ENCODE measurements at regions not wholly inside any gene's neighbourhood (a gene's known extent, or its start where the extent isn't known, plus 50 kb on each side); places are given as distances from the start of the nearest gene placed in this dataset.

GRCh38 chr6:141734071-141734840 is 398.5 kb upstream of the GJE1 start:
- no peaks in the 10 kb centered on the region for H3K36me3 Mint-ChIP-seq (ENCODE audit: insufficient read depth, unreplicated experiment)
- H3K27ac Mint-ChIP-seq (ENCODE audit: low read depth, unreplicated experiment) = no peak overlapping the region
- TF ChIP-seq CTCF (IDR thresholded peaks at IDR 0.05; ENCODE audit: unreplicated experiment) = no peak
- H3K4me1 Mint-ChIP-seq (ENCODE audit: insufficient read depth, unreplicated experiment) = no peaks in the 10 kb centered on the region
- H3K4me3 Mint-ChIP-seq (ENCODE audit: unreplicated experiment) = no peak overlapping the region
- intact Hi-C loops (cut with micrococcal nuclease) = no loop called here
- no peak for DNase-seq (ENCODE audit: unreplicated experiment)
- H3K27me3 Mint-ChIP-seq (ENCODE audit: insufficient read depth, unreplicated experiment) = peaks cover 17% of the 10 kb centered on the region
- CTCF ChIA-PET = interaction anchor here (1.1 kb wide), 1 partner anchor 453 kb away, joined by 3 read pairs; no protein-coding TSS in a partner anchor
- no TSS peak for BruUV-seq (replicated peaks)
- POLR2A ChIA-PET = no interaction called here
- no peaks in the 10 kb centered on the region for H3K9me3 Mint-ChIP-seq (ENCODE audit: unreplicated experiment)

- H3K27me3 Mint-ChIP-seq (ENCODE audit: insufficient read depth, unreplicated experiment) = peaks cover 20% of the 10 kb centered on the region
- H3K4me3 Mint-ChIP-seq (ENCODE audit: unreplicated experiment) = no peak overlapping the region
- CTCF ChIA-PET = no interaction called here
- TF ChIP-seq CTCF (IDR thresholded peaks at IDR 0.05; ENCODE audit: unreplicated experiment) = no peak
- BruUV-seq (replicated peaks) = no TSS peak
- POLR2A ChIA-PET = no interaction called here
- no peak for DNase-seq (ENCODE audit: unreplicated experiment)
- no peaks in the 10 kb centered on the region for H3K9me3 Mint-ChIP-seq (ENCODE audit: unreplicated experiment)
- H3K4me1 Mint-ChIP-seq (ENCODE audit: insufficient read depth, unreplicated experiment) = peaks cover 11% of the 10 kb centered on the region
- intact Hi-C loops (cut with micrococcal nuclease) = no loop called here
- no peak overlapping the region for H3K27ac Mint-ChIP-seq (ENCODE audit: low read depth, unreplicated experiment)
- no peaks in the 10 kb centered on the region for H3K36me3 Mint-ChIP-seq (ENCODE audit: insufficient read depth, unreplicated experiment)
Observed at GRCh38 chr6:141729146-141729545, 403.6 kb upstream of the GJE1 start.

GRCh38 chr6:141728330-141728729 is 404.4 kb upstream of the GJE1 start:
- peaks cover 13% of the 10 kb centered on the region for H3K27me3 Mint-ChIP-seq (ENCODE audit: insufficient read depth, unreplicated experiment)
- peaks cover 11% of the 10 kb centered on the region for H3K4me1 Mint-ChIP-seq (ENCODE audit: insufficient read depth, unreplicated experiment)
- ChIA-PET POLR2A (no interaction called here), CTCF (no interaction called here)
- no peaks in the 10 kb centered on the region for H3K9me3 Mint-ChIP-seq (ENCODE audit: unreplicated experiment)
- H3K27ac Mint-ChIP-seq (ENCODE audit: low read depth, unreplicated experiment) = no peak overlapping the region
- no peak overlapping the region for H3K4me3 Mint-ChIP-seq (ENCODE audit: unreplicated experiment)
- no peak for TF ChIP-seq CTCF (IDR thresholded peaks at IDR 0.05; ENCODE audit: unreplicated experiment)
- intact Hi-C loops (cut with micrococcal nuclease) = no loop called here
- no TSS peak for BruUV-seq (replicated peaks)
- no peaks in the 10 kb centered on the region for H3K36me3 Mint-ChIP-seq (ENCODE audit: insufficient read depth, unreplicated experiment)
- DNase-seq (ENCODE audit: unreplicated experiment) = peak; percentile 27

- Mint-ChIP-seq H3K27ac (ENCODE audit: low read depth, unreplicated experiment) (no peak overlapping the region), H3K4me1 (ENCODE audit: insufficient read depth, unreplicated experiment) (peaks cover 11% of the 10 kb centered on the region), H3K4me3 (ENCODE audit: unreplicated experiment) (no peak overlapping the region), H3K9me3 (ENCODE audit: unreplicated experiment) (no peaks in the 10 kb centered on the region), H3K36me3 (ENCODE audit: insufficient read depth, unreplicated experiment) (no peaks in the 10 kb centered on the region), H3K27me3 (ENCODE audit: insufficient read depth, unreplicated experiment) (peaks cover 13% of the 10 kb centered on the region)
- no peak for TF ChIP-seq CTCF (IDR thresholded peaks at IDR 0.05; ENCODE audit: unreplicated experiment)
- POLR2A ChIA-PET = no interaction called here
- BruUV-seq (replicated peaks) = no TSS peak
- CTCF ChIA-PET = interaction anchor here (0.5 kb wide), 1 partner anchor 58 kb away, joined by 4 read pairs; no protein-coding TSS in a partner anchor
- intact Hi-C loops (cut with micrococcal nuclease) = no loop called here
- DNase-seq (ENCODE audit: unreplicated experiment) = no peak
Observed at GRCh38 chr6:141726248-141726647, 406.5 kb upstream of the GJE1 start.

Measured in MCF 10A (cell line).